Hematopoietic multipotent progenitor cell treated with erythropoietin and hydrocortisone succinate and interleukin-3 and kit ligand, for 8 days (in vitro differentiated cells): ENCODE measurements at regions not wholly inside any gene's neighbourhood (a gene's known extent, or its start where the extent isn't known, plus 50 kb on each side); places are given as distances from the start of the nearest gene placed in this dataset.

Experiments used
- DNase-seq: peaks from one replicate; pipeline ENCODE4 v3.0.0-alpha.2; 2015

DNA sequence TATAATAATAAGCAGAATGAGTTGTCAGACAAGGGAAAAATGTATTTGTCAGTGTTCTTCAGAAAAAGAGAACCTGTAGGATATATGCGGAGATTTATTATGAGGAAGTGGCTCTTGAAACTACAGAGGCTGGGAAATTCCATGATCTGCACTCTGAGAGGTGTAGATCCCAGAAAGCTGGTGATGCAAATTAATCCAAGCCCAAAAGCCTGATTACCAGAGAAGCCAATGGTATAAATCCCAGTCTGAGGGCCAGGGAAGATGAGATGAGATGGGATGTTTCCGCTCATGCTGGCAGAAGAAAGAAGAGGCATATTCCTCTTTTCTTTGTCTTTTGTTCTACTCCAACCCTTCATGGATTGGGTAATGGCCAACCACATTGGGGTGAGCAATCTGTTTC is 732.8 kb upstream of the IGFBP3 start:
- no peak for DNase-seq

DNA sequence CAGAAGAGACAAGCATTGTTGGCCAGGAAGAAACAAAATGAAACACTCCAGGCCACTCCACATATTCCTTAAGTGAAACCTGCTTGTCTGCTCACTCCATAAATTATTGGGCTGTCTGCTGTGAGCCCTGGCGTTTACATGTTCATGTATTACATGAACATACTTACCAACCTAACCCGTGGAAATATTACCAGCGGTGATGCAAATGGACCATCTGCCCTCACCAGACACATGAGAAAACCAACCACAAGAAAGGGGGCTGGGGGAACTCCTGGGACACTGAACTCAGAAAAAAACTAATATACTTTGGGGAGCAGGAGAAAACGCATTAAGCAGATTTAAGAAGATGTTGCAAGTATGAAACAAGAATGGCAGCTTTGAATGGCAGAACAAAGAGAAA is 731.2 kb upstream of the IGFBP3 start:
- no peak for DNase-seq

DNA sequence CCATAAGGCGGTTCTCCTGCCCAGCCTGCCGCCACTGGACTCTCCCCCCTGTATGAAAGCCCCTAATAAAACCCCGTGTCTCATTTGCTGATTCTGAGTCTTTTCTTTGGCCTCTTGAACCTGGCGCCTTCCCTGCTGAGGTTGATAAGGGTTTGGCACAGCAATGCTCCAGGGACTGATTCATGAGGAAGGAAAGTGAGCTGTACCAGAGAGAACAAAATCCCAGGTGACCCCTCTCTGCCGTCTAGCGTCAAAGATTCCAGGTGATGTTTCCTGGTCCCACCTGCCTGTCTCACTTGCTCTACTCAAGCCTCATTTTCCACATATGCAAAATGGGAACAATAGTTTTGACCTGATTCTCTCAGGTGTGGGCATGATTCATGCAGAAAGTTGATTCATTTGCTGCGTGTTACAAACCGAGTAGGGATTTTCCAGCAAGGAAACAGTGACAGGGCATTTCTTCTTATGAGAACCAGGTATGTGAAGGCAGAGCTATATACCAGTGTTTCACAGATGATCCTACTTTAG is 730.6 kb upstream of the IGFBP3 start:
- DNase-seq: no peak

DNA sequence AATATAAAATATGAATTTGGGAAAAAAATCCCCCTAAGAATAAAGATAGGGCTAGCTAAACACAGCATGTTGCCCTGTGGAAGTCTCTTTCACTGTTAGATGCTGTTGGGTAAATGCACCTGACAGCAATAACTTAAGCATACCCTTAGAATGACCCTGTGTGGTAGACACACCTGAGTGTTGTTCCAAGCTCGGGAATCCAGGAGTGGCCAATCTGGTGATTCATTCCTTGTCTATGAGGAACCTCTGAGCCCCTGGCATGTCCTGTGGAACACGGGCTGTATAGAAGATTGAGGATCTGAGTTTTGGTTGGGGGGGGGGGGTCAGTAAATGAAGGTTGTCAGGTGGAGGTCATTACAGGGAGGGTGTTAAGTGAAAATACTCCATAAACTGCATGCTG is 730.0 kb upstream of the IGFBP3 start:
- DNase-seq: no peak

DNA sequence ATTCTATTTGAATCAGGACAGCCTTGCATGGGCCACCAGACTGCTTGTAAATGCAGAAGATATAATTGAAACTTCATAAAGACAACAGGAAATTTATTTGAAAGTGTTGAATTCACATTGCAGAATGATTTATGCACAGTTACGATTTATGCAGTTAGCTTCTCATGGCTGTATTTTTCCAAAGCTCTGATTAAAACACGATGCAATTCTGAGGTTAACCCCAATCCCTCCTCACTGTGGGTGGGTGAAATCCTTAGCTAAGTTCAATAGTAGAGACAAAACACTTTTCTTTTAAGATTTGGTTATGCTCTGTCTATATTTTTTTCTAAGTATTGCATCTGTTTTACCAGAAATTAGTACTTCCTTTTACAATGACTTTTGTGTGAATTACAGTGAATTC is 728.8 kb upstream of the IGFBP3 start:
- DNase-seq: no peak

DNA sequence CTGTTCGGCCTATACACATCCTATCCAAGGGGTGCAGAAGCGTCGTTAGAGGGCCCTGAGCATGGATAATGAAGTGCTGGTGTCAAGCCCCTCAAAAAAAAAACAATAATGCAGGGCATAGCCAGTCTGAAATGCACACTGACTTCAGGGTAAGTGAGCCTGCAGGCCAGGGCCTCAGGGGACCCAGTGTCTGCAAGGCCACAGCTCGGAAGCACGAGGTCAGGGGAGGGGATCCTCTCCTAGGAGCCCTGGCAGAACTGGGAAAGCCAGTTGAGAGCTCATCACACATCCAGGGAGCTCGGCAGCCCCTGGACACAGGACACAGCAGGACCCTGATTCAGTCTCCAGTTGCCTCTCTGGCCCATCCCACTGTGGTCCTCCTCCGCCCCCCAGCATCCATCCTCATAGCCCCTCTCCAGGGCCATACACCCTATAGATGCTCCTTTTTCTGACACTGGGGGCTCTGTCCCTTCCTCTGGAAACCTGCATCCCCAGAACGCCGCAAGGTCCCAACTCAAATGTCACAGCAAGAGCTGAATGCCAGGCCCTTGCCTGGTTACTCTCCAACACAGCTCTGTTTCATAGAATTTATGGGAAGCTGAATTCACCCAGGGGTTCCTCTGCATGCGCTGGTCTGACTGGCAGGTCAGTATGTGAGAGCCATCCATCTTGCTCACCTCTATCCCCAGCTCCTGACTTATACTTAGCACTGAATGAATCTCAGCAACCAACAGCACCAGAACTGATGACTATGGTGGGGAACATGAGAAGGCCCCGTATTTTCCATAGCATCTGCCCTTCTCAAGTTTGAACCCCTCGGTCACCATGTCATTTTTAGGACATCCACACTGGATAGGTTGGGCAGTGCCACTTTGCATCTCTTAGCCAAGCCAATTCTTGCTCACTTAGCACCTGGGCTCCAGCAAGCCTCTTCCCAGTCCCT is 717.0 kb upstream of the IGFBP3 start:
- no peak for DNase-seq

DNA sequence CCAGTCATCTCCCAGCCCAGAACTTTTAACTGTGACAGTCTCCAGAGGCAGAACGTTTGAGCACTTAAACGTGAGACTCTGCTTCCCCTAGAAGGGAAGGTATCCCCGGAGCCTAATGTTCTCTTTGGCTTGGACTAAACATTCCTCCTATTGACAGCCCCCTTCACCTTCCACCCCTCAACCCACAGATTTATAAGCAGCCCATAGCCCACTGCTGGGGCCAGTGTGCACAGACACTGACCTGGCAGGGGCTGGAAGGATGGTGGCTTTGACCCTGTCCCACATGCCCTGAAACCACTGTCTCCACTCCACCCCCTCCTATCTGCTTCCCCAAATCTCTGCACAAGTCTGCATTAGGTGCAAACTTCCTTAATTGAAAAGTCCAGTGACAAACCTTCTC is 715.0 kb upstream of the IGFBP3 start:
- DNase-seq: no peak

DNA sequence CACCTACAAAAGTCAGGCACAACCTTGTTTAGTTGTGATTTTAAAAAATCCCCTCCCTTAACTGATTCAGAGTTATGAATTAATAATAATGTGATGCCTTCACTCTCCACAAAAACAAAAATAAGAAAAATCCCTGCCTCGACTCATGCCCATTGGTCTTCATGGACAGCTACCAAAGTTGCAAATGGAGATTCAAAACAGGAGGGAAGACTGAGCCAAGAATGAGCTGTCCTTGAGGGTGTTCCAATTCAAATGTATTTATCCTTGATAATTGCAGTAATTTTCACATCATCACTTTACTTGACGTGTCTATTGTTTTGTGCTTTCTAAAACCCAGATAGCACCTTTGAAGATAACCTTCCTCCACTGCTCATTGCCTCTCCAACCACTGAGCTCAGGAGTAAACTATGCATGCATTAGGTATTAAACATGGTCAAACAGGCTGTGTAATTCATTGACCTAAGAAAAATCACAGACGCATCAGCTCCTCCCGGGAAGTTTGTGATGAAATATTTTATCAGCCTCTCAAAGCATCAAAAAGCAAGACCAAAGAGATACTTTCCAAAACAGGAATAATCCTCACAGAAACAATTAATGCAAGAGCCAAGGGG is 712.7 kb upstream of the IGFBP3 start:
- DNase-seq: no peak

DNA sequence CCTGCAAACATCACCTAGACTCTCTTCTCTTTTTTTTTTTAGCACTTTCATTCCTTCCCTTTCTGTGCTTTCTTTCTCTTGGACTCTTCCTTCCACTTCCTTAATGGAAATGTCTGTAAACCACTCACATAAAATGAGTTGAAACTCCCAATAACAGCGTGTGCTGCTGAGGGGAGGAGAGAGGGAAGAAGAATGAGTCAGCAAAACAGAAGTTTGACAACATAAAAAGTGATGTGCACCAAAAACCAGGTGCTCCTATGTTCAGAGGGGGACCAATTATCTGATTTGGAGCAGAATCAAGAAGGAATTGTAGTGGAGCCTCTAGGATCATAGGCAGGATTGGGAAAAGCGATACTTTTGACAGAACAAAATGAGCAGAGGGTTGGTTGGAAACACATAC is 712.1 kb upstream of the IGFBP3 start:
- no peak for DNase-seq

DNA sequence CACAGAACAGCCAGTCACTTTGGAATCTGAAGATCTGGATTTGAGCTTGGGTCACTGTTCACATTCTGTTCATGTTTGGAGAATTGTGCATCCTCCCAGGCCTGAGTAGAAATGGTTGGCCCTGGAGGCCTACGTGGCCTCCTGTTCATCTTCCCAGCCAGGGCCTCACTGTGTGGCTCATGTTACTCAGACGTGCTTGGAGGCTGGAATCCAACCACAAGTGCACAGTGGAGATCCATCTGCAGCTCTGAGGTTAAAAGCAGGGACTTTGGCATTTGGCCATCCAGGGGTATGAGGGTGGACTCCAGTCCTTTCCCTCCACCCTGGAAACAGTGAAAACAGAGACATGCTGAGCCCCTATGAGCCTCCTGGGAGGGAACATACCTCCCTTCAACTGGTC is 709.0 kb upstream of the IGFBP3 start:
- DNase-seq: no peak

DNA sequence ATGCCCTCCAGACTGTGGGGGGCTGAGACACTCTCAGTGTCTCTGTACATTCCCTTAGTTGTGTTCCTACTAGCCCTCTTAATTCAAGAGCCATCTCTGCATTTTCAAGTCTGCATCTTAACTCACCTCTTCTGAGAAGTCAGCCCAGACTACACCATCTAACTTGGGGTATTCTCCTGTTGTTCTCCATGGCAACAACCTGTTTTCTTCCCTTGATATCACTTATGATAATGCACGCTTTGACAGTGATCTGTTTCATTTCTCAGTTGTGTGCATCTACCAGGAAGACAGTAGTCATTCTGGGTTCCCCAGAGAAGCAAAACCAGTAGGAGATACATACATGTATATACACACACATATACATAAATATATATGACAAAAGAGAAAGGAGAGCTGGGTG is 707.3 kb upstream of the IGFBP3 start:
- DNase-seq: no peak

DNA sequence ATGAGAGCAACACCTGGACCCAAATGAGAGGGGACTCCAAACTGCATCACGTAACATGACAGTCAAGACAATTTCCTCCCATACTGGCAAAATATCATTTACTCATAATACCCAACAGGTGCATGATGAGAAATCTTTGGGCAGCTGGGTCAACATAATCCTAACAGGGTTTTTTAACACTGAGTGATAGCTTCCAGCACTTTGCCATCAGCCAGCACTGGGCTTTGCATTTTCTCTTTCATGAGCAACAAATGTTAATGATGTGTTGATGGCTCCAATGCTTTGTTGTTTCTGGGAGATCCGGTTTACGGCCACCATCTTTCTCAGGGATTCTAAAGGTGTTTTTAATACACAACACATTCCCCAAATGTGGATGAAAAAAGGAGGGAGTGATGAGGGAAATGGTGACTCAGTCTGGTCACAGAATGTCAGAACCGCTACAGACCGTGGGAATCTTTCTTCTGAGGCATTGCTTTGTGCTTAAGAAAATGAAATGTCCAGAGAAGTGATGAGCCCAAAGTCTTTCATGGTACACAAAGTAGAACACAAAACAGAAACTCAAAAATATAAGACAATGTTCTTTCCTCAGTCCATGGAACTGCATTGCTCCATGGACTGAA is 705.7 kb upstream of the IGFBP3 start:
- no peak for DNase-seq

DNA sequence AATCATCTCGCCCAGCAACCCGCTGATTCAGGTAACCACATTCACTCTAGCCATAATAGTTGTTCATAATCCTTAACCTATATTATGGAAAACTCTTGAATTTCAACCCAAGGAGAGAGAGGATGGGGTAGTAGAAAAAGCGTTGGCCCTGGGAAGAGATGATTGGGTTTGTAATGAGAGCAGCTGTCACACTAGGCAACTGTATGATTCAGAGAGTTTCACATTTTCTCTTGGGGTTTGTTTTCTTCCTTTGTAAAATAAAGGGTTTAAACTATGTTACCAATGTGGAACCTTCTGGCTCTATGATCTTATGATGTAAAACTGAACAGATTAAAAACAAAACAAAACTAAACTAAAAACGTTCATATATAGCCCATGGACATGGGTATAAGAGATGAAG is 705.2 kb upstream of the IGFBP3 start:
- no peak for DNase-seq

DNA sequence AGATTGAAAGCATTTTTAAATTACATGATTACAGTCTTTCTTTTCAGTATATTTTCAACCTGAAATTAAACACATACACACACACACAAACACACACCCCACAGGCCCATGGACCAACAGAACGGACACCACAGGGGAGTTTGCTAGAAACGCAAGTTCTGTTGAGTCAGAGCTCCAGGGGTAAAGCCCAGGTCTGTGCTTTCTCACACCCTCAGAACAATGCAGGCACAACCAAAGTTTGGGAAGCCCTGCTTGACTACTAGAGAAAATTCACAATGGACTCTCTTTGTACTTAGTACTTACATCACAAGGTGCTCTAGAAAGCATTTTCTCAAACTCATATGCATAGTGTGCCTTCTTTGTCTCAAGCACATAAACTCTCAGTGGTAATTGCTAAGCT is 704.0 kb upstream of the IGFBP3 start:
- DNase-seq: no peak

DNA sequence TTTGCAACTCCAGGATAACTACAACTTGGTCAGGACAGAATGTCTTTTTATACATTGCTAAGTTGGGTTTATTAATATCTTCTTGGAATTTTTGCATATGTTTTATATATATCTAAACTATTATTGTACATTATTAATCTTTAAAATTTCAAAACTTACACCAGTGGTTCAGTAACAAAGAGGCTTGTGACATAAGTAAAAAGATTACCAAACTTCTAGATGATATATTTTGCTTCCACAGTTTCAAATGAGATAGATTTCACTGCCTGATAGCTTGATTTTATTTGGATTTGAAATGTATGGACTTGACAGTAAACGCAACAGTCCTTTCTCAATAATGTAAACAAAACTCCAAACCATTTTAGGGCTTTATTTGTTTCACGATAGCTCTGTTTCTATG is 701.2 kb upstream of the IGFBP3 start:
- no peak for DNase-seq

DNA sequence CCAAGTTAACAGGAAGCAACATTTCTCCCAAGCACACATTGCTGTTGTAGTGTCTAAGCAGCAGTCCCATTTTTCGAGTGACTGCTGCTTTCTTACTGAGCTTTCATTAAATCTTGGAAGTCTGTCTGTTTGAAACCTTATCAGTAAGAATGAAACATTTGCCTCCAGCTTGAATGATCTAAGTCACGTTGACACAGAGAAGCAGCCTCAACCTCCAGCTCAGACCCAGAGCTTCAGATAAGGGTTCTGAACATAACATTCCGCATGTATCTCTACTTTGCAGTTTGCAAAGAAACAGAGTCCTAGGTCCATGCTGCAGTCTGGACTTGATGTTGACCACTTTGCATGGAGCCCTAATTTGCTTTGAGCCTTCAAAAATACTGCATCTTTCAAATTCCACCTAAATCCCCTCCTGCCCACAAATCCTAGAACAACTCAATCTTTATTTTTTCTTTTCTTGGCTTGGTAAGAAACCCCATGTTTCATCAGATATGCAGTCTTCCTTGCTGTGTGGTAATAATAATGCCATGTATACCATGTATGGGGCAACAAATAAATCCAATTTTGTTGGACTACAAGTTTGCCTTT is 698.7 kb upstream of the IGFBP3 start:
- DNase-seq: no peak

DNA sequence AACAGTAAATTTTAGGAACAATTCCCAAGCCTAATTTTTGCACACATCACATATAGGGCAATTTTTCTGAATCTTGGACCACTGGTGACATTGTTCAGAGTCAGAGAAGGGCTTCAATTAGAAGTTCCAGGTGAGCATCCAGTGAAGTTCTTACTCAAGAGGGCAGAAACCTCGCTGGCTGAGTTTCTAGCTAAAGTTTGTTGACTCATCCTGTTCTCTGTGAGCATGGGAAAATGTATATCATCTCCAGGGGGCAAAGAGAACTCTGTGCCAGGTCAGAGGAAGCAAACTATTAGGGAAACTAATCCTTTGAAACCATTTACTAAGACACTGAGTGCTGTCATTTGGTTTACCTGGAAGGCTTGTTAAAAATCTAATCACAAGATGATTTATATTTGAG is 695.6 kb upstream of the IGFBP3 start:
- DNase-seq: no peak

DNA sequence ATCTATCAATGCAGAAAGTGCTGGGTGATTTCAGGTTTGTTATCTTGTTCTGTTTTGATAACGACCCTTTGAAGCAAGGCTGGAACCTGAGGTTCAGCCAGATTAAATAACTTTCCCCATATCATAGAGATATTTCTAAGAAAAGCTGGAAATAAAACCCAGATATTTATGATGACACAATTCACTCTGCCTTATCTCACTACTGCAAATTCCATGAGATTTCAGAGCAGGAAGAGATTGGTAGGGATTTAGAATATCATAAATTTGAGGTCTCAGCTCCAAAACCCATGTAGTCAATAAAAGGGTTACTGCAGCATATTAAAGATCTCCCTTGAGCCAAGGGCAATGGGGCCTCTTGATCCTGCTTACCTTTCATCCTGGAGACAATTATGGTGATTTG is 692.5 kb upstream of the IGFBP3 start:
- DNase-seq: no peak

DNA sequence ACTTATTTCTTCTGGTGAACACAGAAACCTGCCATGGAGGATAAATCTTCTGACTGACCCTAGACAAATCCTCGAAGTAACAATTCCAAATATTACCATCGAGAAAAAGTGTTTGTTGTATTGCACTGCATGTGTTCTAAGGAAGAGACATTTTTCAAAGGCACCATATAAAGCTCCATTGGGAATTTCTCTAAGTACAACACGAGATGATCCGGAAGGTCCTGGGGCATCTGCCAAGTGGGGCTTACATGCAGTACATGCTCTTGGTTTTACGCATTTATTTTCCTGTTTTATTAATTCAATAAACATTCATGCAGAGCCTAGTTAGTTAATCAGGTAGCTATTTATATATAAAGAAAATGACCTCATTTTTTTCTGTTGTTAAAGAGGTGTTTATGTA is 692.0 kb upstream of the IGFBP3 start:
- no peak for DNase-seq

DNA sequence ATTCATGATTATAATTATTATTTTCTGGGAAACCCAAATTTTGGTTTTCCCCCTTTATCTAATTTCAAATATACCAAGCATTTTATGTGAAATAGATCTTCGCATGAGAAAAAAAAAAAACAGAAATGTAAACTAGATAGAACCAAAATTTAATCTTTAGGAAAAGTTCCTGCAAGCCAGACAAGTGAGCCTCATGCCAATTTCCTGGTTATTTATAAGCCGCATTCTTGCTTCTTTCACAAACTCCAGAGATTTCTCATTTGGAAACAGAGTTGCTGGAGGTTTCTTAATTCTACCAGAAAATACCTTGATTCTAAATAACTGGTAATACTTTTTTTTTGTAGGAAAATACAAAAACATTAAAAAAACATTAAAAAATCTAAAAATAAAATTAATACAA is 690.4 kb upstream of the IGFBP3 start:
- DNase-seq: no peak

DNA sequence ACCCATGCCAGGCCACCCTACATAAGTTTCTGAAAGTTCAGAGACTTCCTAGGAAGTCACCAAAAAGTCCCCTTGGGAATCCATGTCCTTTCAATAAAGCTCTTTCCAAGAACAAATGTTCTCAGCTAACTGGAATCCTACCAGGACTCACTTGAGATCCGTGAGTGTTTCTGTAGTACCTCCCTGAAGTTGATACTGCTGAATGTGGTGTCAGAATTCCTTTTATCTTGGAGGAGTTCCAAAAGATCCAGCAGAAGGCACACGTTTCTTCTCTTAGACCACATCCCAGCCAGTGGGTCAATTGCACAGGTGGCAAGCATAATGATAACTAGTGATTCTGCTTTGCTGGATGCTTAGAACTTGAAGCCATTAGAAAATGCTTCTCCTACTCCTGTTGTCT is 689.7 kb upstream of the IGFBP3 start:
- no peak for DNase-seq

DNA sequence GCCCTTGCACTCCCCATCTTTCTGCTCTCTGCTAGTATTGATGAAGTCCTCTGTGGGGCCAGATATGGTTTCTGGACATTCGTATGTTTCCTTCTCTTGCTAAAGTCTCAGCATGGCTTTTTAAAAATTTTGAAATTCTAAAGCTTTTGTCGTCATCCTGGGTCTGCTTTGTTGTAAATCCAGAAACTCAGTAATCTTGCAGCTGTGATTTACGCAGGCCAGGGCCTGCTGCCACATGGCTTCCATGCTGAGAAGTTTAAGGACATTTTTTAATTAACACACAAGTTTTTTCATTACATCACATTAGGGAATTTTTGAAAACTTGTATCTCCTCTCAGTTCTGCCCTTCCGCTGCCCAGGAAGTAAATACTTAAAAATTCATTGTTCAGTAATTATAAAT is 686.1 kb upstream of the IGFBP3 start:
- no peak for DNase-seq

DNA sequence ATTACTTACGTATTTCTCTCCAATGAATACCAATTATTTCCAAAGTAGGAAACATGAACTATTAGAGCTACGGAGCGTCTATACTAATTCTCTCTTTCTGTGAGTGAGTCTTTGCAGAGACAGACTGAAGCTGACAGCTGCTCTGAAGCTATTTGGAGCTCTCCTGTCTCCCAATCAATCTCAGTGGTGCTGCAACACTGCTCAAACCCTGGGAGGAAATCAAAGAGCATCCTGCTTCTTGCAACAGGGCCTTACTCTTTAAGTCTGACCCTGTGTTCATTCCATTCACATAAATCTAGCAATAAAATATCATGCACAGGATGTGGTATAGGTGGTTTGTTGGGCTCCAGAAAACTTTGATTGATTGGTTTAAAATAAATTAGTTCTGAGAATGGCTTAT is 685.7 kb upstream of the IGFBP3 start:
- DNase-seq: no peak

DNA sequence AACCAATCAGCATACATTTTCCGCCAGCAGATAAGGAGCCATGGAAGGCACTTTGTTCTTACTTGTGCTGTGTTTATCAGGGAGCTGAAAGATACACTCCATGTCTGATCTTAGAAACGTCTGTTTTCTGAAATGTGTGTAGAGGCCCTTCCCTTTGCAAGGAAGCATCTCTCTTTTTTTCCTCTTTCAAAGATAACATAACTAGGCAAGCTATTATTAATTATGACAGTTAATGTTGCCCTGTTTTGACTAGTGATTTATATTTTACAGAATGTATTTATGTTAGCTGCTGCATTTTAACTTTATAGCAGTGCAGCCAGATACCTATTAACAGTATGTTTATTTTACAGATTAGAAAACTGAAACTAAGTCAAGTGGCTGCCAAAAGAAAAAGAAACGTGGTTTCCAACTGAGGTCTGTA is 683.2 kb upstream of the IGFBP3 start:
- DNase-seq: no peak
